ENCODE measurements at regions not wholly inside any gene's neighbourhood (a gene's known extent, or its start where the extent isn't known, plus 50 kb on each side); places are given as distances from the start of the nearest gene placed in this dataset.

DNA sequence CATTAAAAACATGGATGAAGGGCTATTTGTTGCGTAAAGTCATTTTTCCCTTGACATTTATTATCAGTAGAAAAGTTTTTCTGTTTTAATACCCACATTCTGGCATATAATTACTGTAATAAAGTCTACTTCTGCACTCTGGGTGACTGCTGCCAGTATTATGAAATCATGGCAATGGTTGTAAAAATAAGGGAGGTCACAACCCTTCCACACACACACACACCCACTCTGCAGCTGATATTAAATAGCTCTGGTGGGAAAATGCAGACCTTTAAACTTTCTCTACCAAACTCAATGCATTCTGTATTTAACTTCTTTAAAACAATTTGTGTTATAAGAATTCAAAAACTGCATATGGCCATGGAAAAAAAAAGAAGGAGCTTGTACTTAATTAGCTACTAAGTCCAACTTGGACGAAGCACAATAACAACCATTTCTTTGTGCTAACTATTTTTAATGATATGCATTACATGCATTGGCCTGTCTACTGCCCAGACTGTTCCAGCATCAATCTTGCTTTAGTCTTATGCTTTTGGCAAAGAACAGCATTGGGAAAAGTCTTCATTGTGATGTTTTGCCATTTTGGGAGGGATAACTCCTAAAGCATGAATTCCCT lies 137.6 kb upstream of the MAP3K1 start:
- TF ChIP-seq FOXJ3 (CRISPR knock-in tag; IDR thresholded peaks at IDR 0.05), result no peak
- TF ChIP-seq, protein P1, sequence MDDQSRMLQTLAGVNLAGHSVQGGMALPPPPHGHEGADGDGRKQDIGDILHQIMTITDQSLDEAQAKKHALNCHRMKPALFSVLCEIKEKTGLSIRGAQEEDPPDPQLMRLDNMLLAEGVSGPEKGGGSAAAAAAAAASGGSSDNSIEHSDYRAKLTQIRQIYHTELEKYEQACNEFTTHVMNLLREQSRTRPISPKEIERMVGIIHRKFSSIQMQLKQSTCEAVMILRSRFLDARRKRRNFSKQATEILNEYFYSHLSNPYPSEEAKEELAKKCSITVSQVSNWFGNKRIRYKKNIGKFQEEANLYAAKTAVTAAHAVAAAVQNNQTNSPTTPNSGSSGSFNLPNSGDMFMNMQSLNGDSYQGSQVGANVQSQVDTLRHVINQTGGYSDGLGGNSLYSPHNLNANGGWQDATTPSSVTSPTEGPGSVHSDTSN (IDR thresholded peaks at IDR 0.05), result no peak
- no peak for TF ChIP-seq FOSL2 (IDR thresholded peaks at IDR 0.05; ENCODE audit: borderline replicate concordance, low read depth)
- no peak for TF ChIP-seq NFIC (IDR thresholded peaks at IDR 0.05; ENCODE audit: borderline replicate concordance)
- no peak for TF ChIP-seq CHD2 (IDR thresholded peaks at IDR 0.05; ENCODE audit: low read length, partially characterized antibody)
- no peak for TF ChIP-seq RAD21 (IDR thresholded peaks at IDR 0.05; ENCODE audit: low read length)
- no peak for TF ChIP-seq MEF2A (IDR thresholded peaks at IDR 0.05; ENCODE audit: borderline replicate concordance, low read depth)
- TF ChIP-seq, protein P2, sequence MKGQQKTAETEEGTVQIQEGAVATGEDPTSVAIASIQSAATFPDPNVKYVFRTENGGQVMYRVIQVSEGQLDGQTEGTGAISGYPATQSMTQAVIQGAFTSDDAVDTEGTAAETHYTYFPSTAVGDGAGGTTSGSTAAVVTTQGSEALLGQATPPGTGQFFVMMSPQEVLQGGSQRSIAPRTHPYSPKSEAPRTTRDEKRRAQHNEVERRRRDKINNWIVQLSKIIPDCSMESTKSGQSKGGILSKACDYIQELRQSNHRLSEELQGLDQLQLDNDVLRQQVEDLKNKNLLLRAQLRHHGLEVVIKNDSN (IDR thresholded peaks at IDR 0.05; ENCODE audit: borderline replicate concordance, low read depth), result no peak
- TF ChIP-seq GABPA (IDR thresholded peaks at IDR 0.05; ENCODE audit: low read depth), result no peak
- no peak for TF ChIP-seq EZH2phosphoT487 (IDR thresholded peaks at IDR 0.05; ENCODE audit: borderline replicate concordance, low read depth)
- no peak for TF ChIP-seq JUND (IDR thresholded peaks at IDR 0.05)
- TF ChIP-seq, protein P3, sequence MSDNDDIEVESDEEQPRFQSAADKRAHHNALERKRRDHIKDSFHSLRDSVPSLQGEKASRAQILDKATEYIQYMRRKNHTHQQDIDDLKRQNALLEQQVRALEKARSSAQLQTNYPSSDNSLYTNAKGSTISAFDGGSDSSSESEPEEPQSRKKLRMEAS (IDR thresholded peaks at IDR 0.05; ENCODE audit: low read depth), result no peak
- TF ChIP-seq, protein P4, sequence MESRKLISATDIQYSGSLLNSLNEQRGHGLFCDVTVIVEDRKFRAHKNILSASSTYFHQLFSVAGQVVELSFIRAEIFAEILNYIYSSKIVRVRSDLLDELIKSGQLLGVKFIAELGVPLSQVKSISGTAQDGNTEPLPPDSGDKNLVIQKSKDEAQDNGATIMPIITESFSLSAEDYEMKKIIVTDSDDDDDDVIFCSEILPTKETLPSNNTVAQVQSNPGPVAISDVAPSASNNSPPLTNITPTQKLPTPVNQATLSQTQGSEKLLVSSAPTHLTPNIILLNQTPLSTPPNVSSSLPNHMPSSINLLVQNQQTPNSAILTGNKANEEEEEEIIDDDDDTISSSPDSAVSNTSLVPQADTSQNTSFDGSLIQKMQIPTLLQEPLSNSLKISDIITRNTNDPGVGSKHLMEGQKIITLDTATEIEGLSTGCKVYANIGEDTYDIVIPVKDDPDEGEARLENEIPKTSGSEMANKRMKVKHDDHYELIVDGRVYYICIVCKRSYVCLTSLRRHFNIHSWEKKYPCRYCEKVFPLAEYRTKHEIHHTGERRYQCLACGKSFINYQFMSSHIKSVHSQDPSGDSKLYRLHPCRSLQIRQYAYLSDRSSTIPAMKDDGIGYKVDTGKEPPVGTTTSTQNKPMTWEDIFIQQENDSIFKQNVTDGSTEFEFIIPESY (IDR thresholded peaks at IDR 0.05; ENCODE audit: borderline replicate concordance, low read depth), result no peak
- TF ChIP-seq POLR2AphosphoS5 (IDR thresholded peaks at IDR 0.05; ENCODE audit: low read depth, low read length), result no peak
- no peak for TF ChIP-seq EP300 (IDR thresholded peaks at IDR 0.05; ENCODE audit: borderline replicate concordance in 1 of 2, low read depth in 1 of 2, low read length in 1 of 2)
- CTCF ChIA-PET, result interaction anchor here (0.6 to 0.8 kb wide), 2 partner anchors 25 to 752 kb away, joined by 3 read pairs; no protein-coding TSS in a partner anchor
- POLR2A ChIA-PET, result no interaction called here
- Histone ChIP-seq H3K4me1 (ENCODE audit: control insufficient read depth in 1 of 2, insufficient read depth in 2 of 2, low read depth in 1 of 2, low read length in 1 of 2) (no peaks in the 10 kb centered on the region), H3F3A (replicated peaks; ENCODE audit: insufficient read depth) (no peaks in the 10 kb centered on the region), H4K20me1 (ENCODE audit: insufficient read depth) (no peaks in the 10 kb centered on the region), H3K4me3 (ENCODE audit: low read depth in 2 of 2, low read length in 1 of 2) (no peak overlapping the region), H3K79me2 (ENCODE audit: insufficient read depth) (no peaks in the 10 kb centered on the region), H3K36me3 (replicated peaks in 1 of 2; ENCODE audit: control insufficient read depth in 1 of 2, insufficient read depth in 2 of 2, low read length in 1 of 2) (no peaks in the 10 kb centered on the region), H3K9ac (no peak overlapping the region), H3K4me2 (no peak overlapping the region), H3K27ac (ENCODE audit: low read depth in 2 of 2, low read length in 1 of 2) (no peak overlapping the region), H3K27me3 (ENCODE audit: insufficient read depth) (no peaks in the 10 kb centered on the region), H3K9me2 (no peaks in the 10 kb centered on the region), H3K9me3 (no peaks in the 10 kb centered on the region), H2AFZ (ENCODE audit: low read depth) (no peak overlapping the region)
- DNase-seq, result no peak
- 54% methylated on average over 2 of the region's 2 CpGs for WGBS (ENCODE audit: low lambda C conversion rate)
